HEK293T (cell line): ENCODE measurements at regions not wholly inside any gene's neighbourhood (a gene's known extent, or its start where the extent isn't known, plus 50 kb on each side); places are given as distances from the start of the nearest gene placed in this dataset.
"Not testable (repeated sequence)": the region's sequence is repeated elsewhere in the genome, so short reads cannot be mapped to it uniquely, and the experiment has no call there.

ENCODE experiments used
- CTCF ChIA-PET: fragments of 350-600 bp; formaldehyde crosslinking; extraction: SDS; loops from one replicate; lab custom pipeline; 2021; ENCODE audit warnings: antibody characterized with exemption, inconsistent platforms; lab: Yijun Ruan, JAX
- POLR2A ChIA-PET: fragments of 350-600 bp; formaldehyde crosslinking; extraction: SDS; loops from one replicate; lab custom pipeline; 2020; ENCODE audit warnings: antibody characterized with exemption, inconsistent platforms; lab: Yijun Ruan, JAX
- DNase-seq: peaks from one replicate; pipeline ENCODE4 v3.0.0; 2012; ENCODE audit warnings: mixed read lengths; ENCODE audit errors: extremely low spot score
- ARNT ChIP-seq: fragments of 450-650 bp; IDR thresholded peaks from 2 replicates; pipeline ENCODE4 v1.6.1; 2017; ENCODE audit warnings: mild to moderate bottlenecking
- BHLHE40 ChIP-seq: fragments of 450-650 bp; IDR thresholded peaks from 2 replicates; pipeline ENCODE4 v1.6.1; 2016; ENCODE audit warnings: mild to moderate bottlenecking, moderate library complexity, borderline replicate concordance
- CTBP1 ChIP-seq: fragments of 450-650 bp; IDR thresholded peaks from 2 replicates; pipeline ENCODE4 v1.6.1; 2016; ENCODE audit warnings: borderline replicate concordance
- ELF4 ChIP-seq: fragments of 450-650 bp; IDR thresholded peaks from 2 replicates; pipeline ENCODE4 v1.6.1; 2017; ENCODE audit warnings: antibody characterized with exemption
- FOXA1 ChIP-seq: fragments of 450-650 bp; IDR thresholded peaks from 2 replicates; pipeline ENCODE4 v1.6.1; 2016; ENCODE audit warnings: mild to moderate bottlenecking
- FOXK2 ChIP-seq: fragments of 450-650 bp; IDR thresholded peaks from 2 replicates; pipeline ENCODE4 v1.6.1; 2016; ENCODE audit warnings: mild to moderate bottlenecking
- FOXM1 ChIP-seq: fragments of 450-650 bp; IDR thresholded peaks from 2 replicates; pipeline ENCODE4 v1.6.1; 2017; ENCODE audit warnings: mild to moderate bottlenecking, borderline replicate concordance
- HDGF ChIP-seq: fragments of 450-650 bp; IDR thresholded peaks from 2 replicates; pipeline ENCODE4 v1.6.1; 2017; ENCODE audit warnings: antibody characterized with exemption, borderline replicate concordance
- L3MBTL2 ChIP-seq: fragments of 450-650 bp; conservative IDR thresholded peaks from 2 replicates; pipeline ENCODE4 v1.6.1; 2016; ENCODE audit warnings: mild to moderate bottlenecking
- LEF1 ChIP-seq: fragments of 450-650 bp; IDR thresholded peaks from 2 replicates; pipeline ENCODE4 v1.6.1; 2017; ENCODE audit warnings: mild to moderate bottlenecking, borderline replicate concordance
- NFRKB ChIP-seq: fragments of 450-650 bp; IDR thresholded peaks from 2 replicates; pipeline ENCODE4 v1.6.1; 2016; ENCODE audit warnings: mild to moderate bottlenecking, moderate library complexity
- PKNOX1 ChIP-seq: fragments of 450-650 bp; IDR thresholded peaks from 2 replicates; pipeline ENCODE4 v1.6.1; 2016
- SP1 ChIP-seq: fragments of 450-650 bp; IDR thresholded peaks from 2 replicates; pipeline ENCODE4 v1.6.1; 2017
- SUZ12 ChIP-seq: fragments of 450-650 bp; IDR thresholded peaks from 2 replicates; pipeline ENCODE4 v1.6.1; 2016; ENCODE audit warnings: mild to moderate bottlenecking
- TARDBP ChIP-seq: fragments of 450-650 bp; IDR thresholded peaks from 2 replicates; pipeline ENCODE4 v1.6.1; 2016
- ZNF384 ChIP-seq: fragments of 450-650 bp; IDR thresholded peaks from 2 replicates; pipeline ENCODE4 v1.6.1; 2016

DNA sequence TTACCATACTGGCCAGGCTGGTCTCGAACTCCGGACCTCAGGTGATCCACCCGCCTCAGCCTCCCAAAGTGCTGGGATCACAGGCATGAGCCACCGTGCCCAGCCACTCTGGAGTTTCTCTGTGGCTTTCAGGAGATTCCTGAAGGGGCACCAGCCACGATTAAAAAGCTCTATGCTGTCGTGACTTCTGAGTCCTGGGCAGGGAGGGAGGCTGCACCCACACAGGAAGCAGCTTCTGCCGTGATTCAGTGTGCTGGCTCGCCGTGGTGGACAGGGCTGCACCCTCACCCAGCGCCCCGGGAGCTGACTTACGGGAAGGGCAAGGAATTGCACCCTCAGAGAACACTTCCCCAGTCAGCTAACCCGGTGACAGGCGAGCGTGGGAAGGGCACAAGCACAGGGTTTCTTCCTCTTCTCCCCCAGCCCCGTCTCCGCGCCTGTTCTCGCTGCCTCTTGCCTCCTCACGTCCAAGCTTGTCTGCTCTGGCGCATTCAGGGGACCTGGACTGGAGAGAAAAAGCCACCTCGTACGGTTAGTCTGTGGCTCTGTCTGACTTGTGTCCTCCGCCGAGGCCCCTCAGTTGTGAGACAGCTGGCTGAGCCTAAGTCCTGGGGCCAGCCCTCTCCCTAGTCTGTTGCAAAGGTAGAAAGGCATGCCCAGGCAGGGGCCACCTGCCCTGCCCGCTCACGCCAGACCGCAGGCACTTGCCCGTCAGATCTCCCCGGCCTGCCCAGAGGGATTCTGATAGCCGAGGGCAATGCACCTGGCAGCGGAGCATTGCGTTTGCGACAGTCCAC, 145.0 kb downstream of the SEC14L1 start:
- ChIA-PET POLR2A (interaction anchor here (1.1 kb wide), 1 partner anchor 14 kb away, joined by 3 read pairs; no protein-coding TSS in a partner anchor), CTCF (interaction anchor here (0.5 to 1.1 kb wide), 3 partner anchors 19 to 88 kb away, joined by 3 to 4 read pairs (median 3); no protein-coding TSS in a partner anchor)
- DNase-seq: no peak
- no peak for TF ChIP-seq CTBP1
- no peak for TF ChIP-seq NFRKB
- TF ChIP-seq ELF4: no peak
- TF ChIP-seq LEF1: no peak
- no peak for TF ChIP-seq ZNF384
- no peak for TF ChIP-seq FOXK2
- TF ChIP-seq HDGF: no peak

DNA sequence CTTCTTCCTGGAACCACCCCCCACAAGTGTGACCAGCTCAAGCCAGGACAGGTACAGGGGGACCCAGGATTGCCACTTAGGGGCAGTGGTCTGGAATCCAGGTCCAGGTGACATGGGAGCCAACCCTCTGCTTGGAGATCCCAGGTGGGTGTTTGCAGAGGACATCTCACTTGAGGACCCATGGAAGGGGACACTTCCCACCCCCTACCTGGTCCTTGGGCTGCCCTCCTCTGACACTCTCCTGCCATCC, 145.5 kb downstream of the SEC14L1 start:
- no peak for TF ChIP-seq LEF1
- TF ChIP-seq FOXA1: no peak
- no peak for TF ChIP-seq BHLHE40
- no peak for TF ChIP-seq ZNF384
- TF ChIP-seq HDGF: no peak
- no peak for TF ChIP-seq CTBP1
- TF ChIP-seq FOXM1: no peak
- TF ChIP-seq SP1: no peak
- TF ChIP-seq SUZ12: no peak
- TF ChIP-seq L3MBTL2: no peak
- TF ChIP-seq ELF4: no peak
- TF ChIP-seq NFRKB: no peak
- no peak for TF ChIP-seq ARNT
- TF ChIP-seq FOXK2: no peak
- no peak for TF ChIP-seq TARDBP
- TF ChIP-seq PKNOX1: no peak
- POLR2A ChIA-PET: interaction anchor here (1.1 kb wide), 1 partner anchor 14 kb away, joined by 3 read pairs; no protein-coding TSS in a partner anchor
- CTCF ChIA-PET: interaction anchor here (0.5 kb wide), 1 partner anchor 48 kb away, joined by 3 read pairs; no protein-coding TSS in a partner anchor

DNA sequence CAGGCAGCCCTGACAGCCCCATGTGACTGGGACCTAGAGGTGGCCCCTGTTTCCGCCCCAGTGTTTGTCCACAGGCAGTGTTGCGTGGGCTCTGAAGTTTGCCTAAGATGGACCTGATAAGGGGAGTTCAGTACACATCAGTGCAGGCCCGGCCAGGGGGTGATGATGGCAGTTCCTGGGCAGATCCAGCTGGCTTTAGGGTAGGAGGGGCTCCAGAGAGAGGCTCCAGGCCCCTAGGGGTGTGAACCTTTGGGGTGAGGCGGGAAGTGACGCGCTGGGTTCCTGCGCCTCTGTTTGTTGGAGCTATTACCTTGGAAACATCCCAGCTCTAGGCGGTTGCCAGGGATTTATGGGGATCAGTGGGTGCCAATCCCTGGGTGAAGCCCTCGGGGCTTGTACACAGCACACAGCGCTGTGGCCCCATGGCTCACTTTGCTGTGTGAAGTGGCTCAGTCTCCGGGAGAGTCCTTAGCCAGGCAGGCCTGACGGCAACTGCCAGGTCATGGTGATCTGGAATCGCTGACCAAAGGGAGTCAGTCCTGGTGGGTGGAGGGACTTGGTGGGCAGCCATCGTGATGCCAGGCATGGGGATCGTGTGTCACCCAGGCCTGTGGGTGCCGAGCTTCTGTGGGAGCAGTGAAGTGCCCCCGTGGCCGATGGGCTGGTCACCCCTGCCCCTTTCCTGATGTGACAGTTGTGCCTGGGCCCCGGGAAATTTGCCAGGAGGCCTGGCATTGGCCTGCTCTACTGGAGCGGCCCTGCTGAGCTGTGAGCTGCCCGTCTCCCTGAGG, 146.1 kb downstream of the SEC14L1 start:
- no peak for DNase-seq
- ChIA-PET CTCF (interaction anchor here (0.5 kb wide), 1 partner anchor 47 kb away, joined by 3 read pairs; no protein-coding TSS in a partner anchor), POLR2A (no interaction called here)
- TF ChIP-seq FOXA1 (no peak), FOXK2 (no peak), LEF1 (no peak), NFRKB (no peak), L3MBTL2 (no peak), SP1 (no peak), SUZ12 (no peak), PKNOX1 (no peak), TARDBP (no peak), FOXM1 (no peak), BHLHE40 (no peak), HDGF (no peak), ARNT (no peak), ELF4 (no peak), ZNF384 (no peak), CTBP1 (no peak)

More for the DNA sequence above, 145.5 kb downstream of the SEC14L1 start:
- no peak for DNase-seq

- peak; percentile 44 for DNase-seq
- CTCF ChIA-PET: no interaction called here
- no peak for TF ChIP-seq TARDBP
- no peak for TF ChIP-seq L3MBTL2
- TF ChIP-seq FOXM1: no peak
- no peak for TF ChIP-seq FOXA1
- TF ChIP-seq NFRKB: no peak
- TF ChIP-seq HDGF: no peak
- no peak for TF ChIP-seq BHLHE40
- no peak for TF ChIP-seq CTBP1
- no peak for TF ChIP-seq ELF4
- TF ChIP-seq ARNT: no peak
- TF ChIP-seq ZNF384: no peak
- no peak for TF ChIP-seq SP1
- TF ChIP-seq FOXK2: no peak
- TF ChIP-seq LEF1: no peak
- no peak for TF ChIP-seq PKNOX1
- TF ChIP-seq SUZ12: no peak
- POLR2A ChIA-PET: no interaction called here
These were observed 146.8 kb downstream of the SEC14L1 start for GRCh38 chr17:77287432-77288068.

- TF ChIP-seq CTBP1: no peak
- TF ChIP-seq TARDBP: no peak
- no peak for TF ChIP-seq FOXA1
- no peak for TF ChIP-seq SP1
- no peak for TF ChIP-seq NFRKB
- TF ChIP-seq FOXK2: no peak
- no peak for DNase-seq
- POLR2A ChIA-PET: interaction anchor here (1.2 kb wide), 1 partner anchor 10 kb away, joined by 4 read pairs; no protein-coding TSS in a partner anchor
- CTCF ChIA-PET: no interaction called here
These were observed 147.4 kb downstream of the SEC14L1 start for GRCh38 chr17:77288115-77288619.

DNA sequence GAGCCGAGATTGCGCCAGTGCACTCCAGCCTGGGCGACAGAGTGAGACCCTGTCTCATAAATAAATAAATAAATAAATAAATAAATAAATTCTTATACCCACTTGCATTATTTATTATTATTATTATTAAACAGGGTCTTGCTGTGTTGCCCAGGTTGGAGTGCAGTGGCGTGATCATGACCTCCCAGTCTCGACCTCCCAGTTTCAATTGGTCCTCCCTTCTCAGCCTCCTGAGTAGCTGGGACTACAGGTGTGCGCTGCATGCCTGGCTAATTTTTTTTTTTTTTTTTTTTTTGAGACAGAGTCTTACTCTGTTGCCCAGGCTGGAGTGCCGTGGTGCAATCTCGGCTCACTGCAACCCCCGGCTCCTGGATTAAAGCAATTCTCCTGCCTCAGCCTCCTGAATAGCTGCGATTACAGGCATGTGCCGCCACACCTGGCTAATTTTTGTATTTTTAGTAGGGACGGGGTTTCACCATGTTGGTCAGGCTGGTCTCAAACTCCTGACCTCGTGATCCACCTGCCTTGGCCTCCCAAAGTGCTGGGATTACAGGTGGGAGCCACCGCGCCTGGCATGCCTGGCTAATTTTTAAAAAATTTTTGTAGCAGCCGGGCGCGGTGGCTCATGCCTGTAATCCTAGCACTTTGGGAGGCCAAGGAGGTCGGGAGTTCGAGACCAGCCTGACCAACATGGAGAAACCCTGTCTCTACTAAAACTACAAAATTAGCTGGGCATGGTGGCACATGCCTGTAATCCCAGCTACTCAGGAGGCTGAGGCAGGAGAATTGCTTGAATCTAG, 150.2 kb downstream of the SEC14L1 start:
- CTCF ChIA-PET, DNase-seq, POLR2A ChIA-PET: not testable (repeated sequence)
